A549 (cell line): ENCODE measurements at regions not wholly inside any gene's neighbourhood (a gene's known extent, or its start where the extent isn't known, plus 50 kb on each side); places are given as distances from the start of the nearest gene placed in this dataset.

Source experiments
- ATAC-seq, 2 experiments: fragments of 200-7000 bp in 1 of 2; fragments of >200 bp in 1 of 2; cut with Nextera tagmentation in 1 of 2; cut with Tn5 transposase in 1 of 2; 3 replicates each; pipeline versions ENCODE4 v1.8.0 to v1.9.1; 2018 to 2020; ENCODE audit warnings: mild to moderate bottlenecking in 1 of 2, moderate library complexity in 1 of 2
- CTCF ChIA-PET: fragments of 300-600 bp; sonication (Branson Sonifier 250); formaldehyde crosslinking; extraction: SDS; loops from one replicate; lab custom pipeline; 2021; ENCODE audit warnings: antibody characterized with exemption, inconsistent platforms; lab: Yijun Ruan, JAX
- POLR2A ChIA-PET: fragments of 350-600 bp; formaldehyde crosslinking; extraction: SDS; loops from one replicate; lab custom pipeline; 2021; ENCODE audit warnings: antibody characterized with exemption, inconsistent platforms; lab: Yijun Ruan, JAX
- DNase-seq, 2 experiments: peaks; one replicate each; pipeline versions ENCODE4 v3.0.0 to v3.0.0-alpha.2; 2011 to 2016; ENCODE audit warnings: low read depth in 1 of 2, low spot score in 1 of 2
- FAIRE-seq: peaks from 2 replicates; lab custom pipeline; 2011; peaks lifted over from hg19 to GRCh38; lab: Jason Lieb, UNC
- H3K27ac ChIP-seq, 2 experiments: fragments of >200 bp; sonication (Bioruptor Twin); formaldehyde crosslinking; 3 replicates each; pipeline ENCODE4 v1.5.1; 2016 to 2017
- H3K4me1 ChIP-seq: fragments of >200 bp; sonication (Bioruptor Twin); formaldehyde crosslinking; 3 replicates; pipeline ENCODE4 v1.6.1; 2016
- H3K4me2 ChIP-seq: fragments of >200 bp; sonication (Bioruptor Twin); formaldehyde crosslinking; 3 replicates; pipeline ENCODE4 v1.6.1; 2016
- H3K4me3 ChIP-seq: fragments of >200 bp; sonication (Bioruptor Twin); formaldehyde crosslinking; 3 replicates; pipeline ENCODE4 v1.5.1; 2016
- H3K9me3 ChIP-seq: fragments of >200 bp; sonication (Bioruptor Twin); formaldehyde crosslinking; 3 replicates; pipeline ENCODE4 v1.6.1; 2016
- ATOH8 ChIP-seq: fragments of 250-450 bp; sonication (Bioruptor Pico); IDR thresholded peaks from 2 replicates; pipeline ENCODE4 v1.5.0; 2020; ENCODE audit warnings: low read depth, mild to moderate bottlenecking, moderate library complexity
- BCL3 ChIP-seq: fragments of >200 bp; sonication (Bioruptor Twin); formaldehyde crosslinking; IDR thresholded peaks from 3 replicates; pipeline ENCODE4 v1.6.1; 2016
- CHD2 ChIP-seq: fragments of 150-350 bp; IDR thresholded peaks from 2 replicates; pipeline ENCODE4 v1.6.1; 2014; ENCODE audit warnings: low read length; ENCODE audit not compliant: partially characterized antibody
- CTCF ChIP-seq: fragments of >200 bp; sonication (Bioruptor Twin); formaldehyde crosslinking; IDR thresholded peaks from 3 replicates; pipeline ENCODE4 v1.5.1; 2016
- E2F6 ChIP-seq: IDR thresholded peaks from 2 replicates; pipeline ENCODE4 v1.6.1; 2012; ENCODE audit warnings: low read depth, borderline replicate concordance
- EHMT2 ChIP-seq: fragments of 200-600 bp; sonication (generic); IDR thresholded peaks from 2 replicates; pipeline ENCODE4 v1.6.1; 2016; ENCODE audit warnings: antibody characterized with exemption, low read depth, mild to moderate bottlenecking, moderate library complexity
- ESRRA ChIP-seq: fragments of 150-350 bp; IDR thresholded peaks from 2 replicates; pipeline ENCODE4 v1.6.1; 2014; ENCODE audit warnings: mild to moderate bottlenecking, low read length, borderline replicate concordance
- HEYL ChIP-seq: fragments of 250-450 bp; sonication (Bioruptor Pico); IDR thresholded peaks from 2 replicates; pipeline ENCODE4 v1.8.0; 2021; ENCODE audit warnings: mild to moderate bottlenecking, moderate library complexity
- HMGXB4 ChIP-seq: fragments of 250-450 bp; sonication (Bioruptor Pico); IDR thresholded peaks from 2 replicates; pipeline ENCODE4 v1.5.0; 2021; ENCODE audit warnings: mild to moderate bottlenecking, moderate library complexity, borderline replicate concordance
- MAZ ChIP-seq: fragments of 150-350 bp; IDR thresholded peaks from 2 replicates; pipeline ENCODE4 v1.6.1; 2014; ENCODE audit warnings: antibody characterized with exemption, low read depth, low read length, borderline replicate concordance
- MYC ChIP-seq: IDR thresholded peaks from 2 replicates; pipeline ENCODE4 v1.6.1; 2012; ENCODE audit warnings: mild to moderate bottlenecking, inconsistent platforms, low read length, improper control_type of control experiment, borderline replicate concordance
- NR3C1 ChIP-seq: fragments of >200 bp; sonication (Bioruptor Twin); formaldehyde crosslinking; IDR thresholded peaks from 3 replicates; pipeline ENCODE4 v1.6.1; 2017
- PHF8 ChIP-seq: fragments of 200-600 bp; sonication (generic); IDR thresholded peaks from 2 replicates; pipeline ENCODE4 v1.6.1; 2016; ENCODE audit warnings: low read depth, mild to moderate bottlenecking, antibody characterized with exemption, moderate library complexity, borderline replicate concordance
- POLR2A ChIP-seq: IDR thresholded peaks from 2 replicates; pipeline ENCODE4 v1.6.1; 2012; ENCODE audit warnings: mild to moderate bottlenecking, low read length
- POLR2AphosphoS2 ChIP-seq: conservative IDR thresholded peaks from 2 replicates; pipeline ENCODE4 v1.6.1; 2012; ENCODE audit warnings: low read length, improper control_type of control experiment, inconsistent platforms
- RAD21 ChIP-seq, 2 experiments: fragments of >200 bp in 1 of 2; sonication (Bioruptor Twin) in 1 of 2; formaldehyde crosslinking in 1 of 2; IDR thresholded peaks in 1 of 2; conservative IDR thresholded peaks in 1 of 2; 2 replicates in 1 of 2; 3 replicates in 1 of 2; pipeline ENCODE4 v1.6.1; 2012 to 2018; ENCODE audit warnings: inconsistent platforms in 1 of 2
- RARB ChIP-seq: fragments of 250-450 bp; sonication (Bioruptor Pico); IDR thresholded peaks from 2 replicates; pipeline ENCODE4 v1.8.0; 2021; ENCODE audit warnings: mild to moderate bottlenecking, moderate library complexity
- RFX5 ChIP-seq: fragments of 450-650 bp; IDR thresholded peaks from 2 replicates; pipeline ENCODE4 v1.7.1; 2014; ENCODE audit warnings: antibody characterized with exemption, mild to moderate bottlenecking, moderate library complexity
- SREBF2 ChIP-seq: fragments of 450-650 bp; IDR thresholded peaks from 2 replicates; pipeline ENCODE4 v1.6.1; 2014; ENCODE audit warnings: mild to moderate bottlenecking, moderate library complexity
- USF2 ChIP-seq: fragments of 450-650 bp; IDR thresholded peaks from 2 replicates; pipeline ENCODE4 v1.6.1; 2014; ENCODE audit warnings: antibody characterized with exemption
- WGBS: methylation state at CpG from one replicate; pipeline ENCODE4 v1.1.6; 2017; ENCODE audit errors: missing lambda C conversion rate; 5-methylcytosine and 5-hydroxymethylcytosine counted together

- TF ChIP-seq POLR2AphosphoS2 (no peak), SREBF2 (no peak), NR3C1 (no peak), CHD2 (no peak), HEYL (CRISPR knock-in tag) (no peak), E2F6 (no peak), PHF8 (no peak), BCL3 (no peak), MAZ (no peak)
- TF ChIP-seq, all 56 proteins: peak for 0
- 36% methylated on average over 8 of the region's 8 CpGs for WGBS
- no peak overlapping the region for H3K4me2 ChIP-seq
- H3K27ac ChIP-seq = no peak overlapping the region
- ATAC-seq (no peak), DNase-seq (no peak), FAIRE-seq (no peak)
- CTCF ChIA-PET = no interaction called here
- no peak overlapping the region for H3K4me3 ChIP-seq
- H3K4me1 ChIP-seq = no peaks in the 10 kb centered on the region
- POLR2A ChIA-PET = no interaction called here
- no peaks in the 10 kb centered on the region for H3K9me3 ChIP-seq
Observed at GRCh38 chr1:4033713-4034112, 133.6 kb upstream of the C1orf174 start.

- Histone ChIP-seq H3K27ac (no peak overlapping the region), H3K9me3 (no peaks in the 10 kb centered on the region), H3K4me2 (no peak overlapping the region), H3K4me1 (no peaks in the 10 kb centered on the region), H3K4me3 (no peak overlapping the region)
- TF ChIP-seq HMGXB4 (CRISPR knock-in tag) (no peak), EHMT2 (no peak), ATOH8 (CRISPR knock-in tag) (no peak), RFX5 (no peak), ESRRA (no peak), RARB (CRISPR knock-in tag) (no peak), USF2 (no peak), SREBF2 (no peak), POLR2A (no peak), CTCF (no peak), RAD21 (conservative IDR thresholded peaks at IDR 0.05 in 1 of 2, IDR thresholded peaks at IDR 0.05 in 1 of 2) (no peak), E2F6 (no peak), MYC (no peak), BCL3 (no peak)
- 0% methylated on average over 4 of the region's 8 CpGs for WGBS
- no peak for ATAC-seq
- ChIA-PET CTCF (no interaction called here), POLR2A (no interaction called here)
- DNase-seq = no peak
- no peak for FAIRE-seq
Observed at GRCh38 chr1:4034318-4034887, 134.3 kb upstream of the C1orf174 start.
